GM06990 (cell line): ENCODE measurements at regions not wholly inside any gene's neighbourhood (a gene's known extent, or its start where the extent isn't known, plus 50 kb on each side); places are given as distances from the start of the nearest gene placed in this dataset.

Experiments used
- DNase-seq: peaks from one replicate; pipeline ENCODE4 v3.0.0-alpha.2; 2011; ENCODE audit not compliant: insufficient read length; ENCODE audit errors: extremely low read depth
- H3K27me3 ChIP-seq: replicated peaks from 2 replicates; pipeline ENCODE4 v1.6.0; 2011; ENCODE audit warnings: low read length; ENCODE audit not compliant: control insufficient read depth, insufficient read depth
- H3K36me3 ChIP-seq: 2 replicates; pipeline ENCODE4 v1.5.1; 2011; ENCODE audit warnings: low read length; ENCODE audit not compliant: control insufficient read depth, insufficient read depth
- H3K4me3 ChIP-seq: replicated peaks from 2 replicates; pipeline ENCODE4 v1.5.1; 2011; ENCODE audit warnings: low read depth, mild to moderate bottlenecking, control low read depth, low read length
- CTCF ChIP-seq: IDR thresholded peaks from 2 replicates; pipeline ENCODE4 v1.5.1; 2011; ENCODE audit warnings: low read length, control low read depth, mild to moderate bottlenecking, inconsistent platforms; ENCODE audit not compliant: insufficient read depth, poor library complexity, severe bottlenecking

GRCh38 chr4:38600575-38600974, 63.4 kb upstream of the KLF3 start:
- no peak for DNase-seq
- TF ChIP-seq CTCF = no peak
- no peak overlapping the region for H3K4me3 ChIP-seq

GRCh38 chr4:38601244-38601915, 62.6 kb upstream of the KLF3 start:
- no peaks in the 10 kb centered on the region for H3K36me3 ChIP-seq
- no peaks in the 10 kb centered on the region for H3K27me3 ChIP-seq
- no peak overlapping the region for H3K4me3 ChIP-seq
- no peak for TF ChIP-seq CTCF
- no peak for DNase-seq

More at GRCh38 chr4:38600575-38600974, 63.4 kb upstream of the KLF3 start:
- no peaks in the 10 kb centered on the region for H3K27me3 ChIP-seq
- H3K36me3 ChIP-seq = no peaks in the 10 kb centered on the region

GRCh38 chr4:38601916-38602291, 62.1 kb upstream of the KLF3 start:
- Histone ChIP-seq H3K36me3 (no peaks in the 10 kb centered on the region), H3K4me3 (no peak overlapping the region), H3K27me3 (no peaks in the 10 kb centered on the region)
- DNase-seq = no peak
- TF ChIP-seq CTCF = no peak

- TF ChIP-seq CTCF = no peak
- no peak overlapping the region for H3K4me3 ChIP-seq
- DNase-seq = no peak
Observed at GRCh38 chr4:38603652-38604051, 60.3 kb upstream of the KLF3 start.

GRCh38 chr4:38605181-38605752, 58.7 kb upstream of the KLF3 start:
- DNase-seq = no peak
- H3K36me3 ChIP-seq = no peaks in the 10 kb centered on the region
- no peaks in the 10 kb centered on the region for H3K27me3 ChIP-seq
- no peak for TF ChIP-seq CTCF
- H3K4me3 ChIP-seq = no peak overlapping the region

More at GRCh38 chr4:38603652-38604051, 60.3 kb upstream of the KLF3 start:
- no peaks in the 10 kb centered on the region for H3K36me3 ChIP-seq
- no peaks in the 10 kb centered on the region for H3K27me3 ChIP-seq
